ENCODE measurements at regions not wholly inside any gene's neighbourhood (a gene's known extent, or its start where the extent isn't known, plus 50 kb on each side); places are given as distances from the start of the nearest gene placed in this dataset.
"Not testable (repeated sequence)": the region's sequence is repeated elsewhere in the genome, so short reads cannot be mapped to it uniquely, and the experiment has no call there.

GRCh38 chr12:131283191-131283861 is 329.6 kb downstream of the ADGRD1 start:
- no peaks in the 10 kb centered on the region for H3K27me3 ChIP-seq (ENCODE audit: insufficient read depth, low read length)

GRCh38 chr12:131283862-131284825 is 330.4 kb downstream of the ADGRD1 start:
- not testable (repeated sequence) for H3K36me3 ChIP-seq (ENCODE audit: insufficient read depth, low read depth, low read length); H3K27me3 ChIP-seq (ENCODE audit: insufficient read depth, low read length); H3K9ac ChIP-seq (ENCODE audit: low read depth, low read length); H3K4me1 ChIP-seq (ENCODE audit: insufficient read depth, low read length); H3K9me3 ChIP-seq (ENCODE audit: insufficient read depth, low read depth, low read length); H3K4me3 ChIP-seq (ENCODE audit: low read length); H3K27ac ChIP-seq (ENCODE audit: low read length)

More at GRCh38 chr12:131283191-131283861, 329.6 kb downstream of the ADGRD1 start:
- Histone ChIP-seq H3K9ac (ENCODE audit: low read depth, low read length) (no peak overlapping the region), H3K36me3 (ENCODE audit: insufficient read depth, low read depth, low read length) (no peaks in the 10 kb centered on the region), H3K27ac (ENCODE audit: low read length) (no peak overlapping the region), H3K4me1 (ENCODE audit: insufficient read depth, low read length) (no peaks in the 10 kb centered on the region), H3K4me3 (ENCODE audit: low read length) (no peak overlapping the region), H3K9me3 (ENCODE audit: insufficient read depth, low read depth, low read length) (no peaks in the 10 kb centered on the region)

- not testable (repeated sequence) for H3K9ac ChIP-seq (ENCODE audit: low read depth, low read length); H3K36me3 ChIP-seq (ENCODE audit: insufficient read depth, low read depth, low read length); H3K27ac ChIP-seq (ENCODE audit: low read length); H3K9me3 ChIP-seq (ENCODE audit: insufficient read depth, low read depth, low read length); H3K4me3 ChIP-seq (ENCODE audit: low read length); H3K4me1 ChIP-seq (ENCODE audit: insufficient read depth, low read length); H3K27me3 ChIP-seq (ENCODE audit: insufficient read depth, low read length)
These were observed 331.5 kb downstream of the ADGRD1 start for GRCh38 chr12:131284954-131285904.

GRCh38 chr12:131285905-131286295 is 332.2 kb downstream of the ADGRD1 start:
- not testable (repeated sequence) for H3K36me3 ChIP-seq (ENCODE audit: insufficient read depth, low read depth, low read length); H3K4me3 ChIP-seq (ENCODE audit: low read length); H3K9ac ChIP-seq (ENCODE audit: low read depth, low read length); H3K4me1 ChIP-seq (ENCODE audit: insufficient read depth, low read length); H3K27me3 ChIP-seq (ENCODE audit: insufficient read depth, low read length); H3K9me3 ChIP-seq (ENCODE audit: insufficient read depth, low read depth, low read length); H3K27ac ChIP-seq (ENCODE audit: low read length)

- H3K9me3 ChIP-seq (ENCODE audit: insufficient read depth, low read depth, low read length); H3K4me1 ChIP-seq (ENCODE audit: insufficient read depth, low read length); H3K9ac ChIP-seq (ENCODE audit: low read depth, low read length); H3K36me3 ChIP-seq (ENCODE audit: insufficient read depth, low read depth, low read length); H3K27ac ChIP-seq (ENCODE audit: low read length); H3K4me3 ChIP-seq (ENCODE audit: low read length); H3K27me3 ChIP-seq (ENCODE audit: insufficient read depth, low read length): not testable (repeated sequence)
These were observed 332.6 kb downstream of the ADGRD1 start for GRCh38 chr12:131286301-131286700.

GRCh38 chr12:131287015-131287937 is 333.6 kb downstream of the ADGRD1 start:
- H3K9ac ChIP-seq (ENCODE audit: low read depth, low read length): no peak overlapping the region
- H3K9me3 ChIP-seq (ENCODE audit: insufficient read depth, low read depth, low read length): no peaks in the 10 kb centered on the region
- H3K36me3 ChIP-seq (ENCODE audit: insufficient read depth, low read depth, low read length): no peaks in the 10 kb centered on the region
- no peaks in the 10 kb centered on the region for H3K27me3 ChIP-seq (ENCODE audit: insufficient read depth, low read length)
- no peaks in the 10 kb centered on the region for H3K4me1 ChIP-seq (ENCODE audit: insufficient read depth, low read length)
- H3K27ac ChIP-seq (ENCODE audit: low read length): no peak overlapping the region
- no peak overlapping the region for H3K4me3 ChIP-seq (ENCODE audit: low read length)

GRCh38 chr12:131287938-131288764 is 334.4 kb downstream of the ADGRD1 start:
- Histone ChIP-seq H3K27ac (ENCODE audit: low read length) (no peak overlapping the region), H3K27me3 (ENCODE audit: insufficient read depth, low read length) (no peaks in the 10 kb centered on the region), H3K4me1 (ENCODE audit: insufficient read depth, low read length) (no peaks in the 10 kb centered on the region), H3K9ac (ENCODE audit: low read depth, low read length) (no peak overlapping the region), H3K4me3 (ENCODE audit: low read length) (no peak overlapping the region), H3K9me3 (ENCODE audit: insufficient read depth, low read depth, low read length) (no peaks in the 10 kb centered on the region), H3K36me3 (ENCODE audit: insufficient read depth, low read depth, low read length) (no peaks in the 10 kb centered on the region)

GRCh38 chr12:131288765-131289695 is 335.3 kb downstream of the ADGRD1 start:
- H3K27me3 ChIP-seq (ENCODE audit: insufficient read depth, low read length); H3K9me3 ChIP-seq (ENCODE audit: insufficient read depth, low read depth, low read length); H3K4me1 ChIP-seq (ENCODE audit: insufficient read depth, low read length); H3K9ac ChIP-seq (ENCODE audit: low read depth, low read length); H3K36me3 ChIP-seq (ENCODE audit: insufficient read depth, low read depth, low read length); H3K4me3 ChIP-seq (ENCODE audit: low read length); H3K27ac ChIP-seq (ENCODE audit: low read length): not testable (repeated sequence)

- not testable (repeated sequence) for H3K9me3 ChIP-seq (ENCODE audit: insufficient read depth, low read depth, low read length); H3K27me3 ChIP-seq (ENCODE audit: insufficient read depth, low read length); H3K4me1 ChIP-seq (ENCODE audit: insufficient read depth, low read length); H3K36me3 ChIP-seq (ENCODE audit: insufficient read depth, low read depth, low read length); H3K27ac ChIP-seq (ENCODE audit: low read length); H3K9ac ChIP-seq (ENCODE audit: low read depth, low read length); H3K4me3 ChIP-seq (ENCODE audit: low read length)
These were observed 336.1 kb downstream of the ADGRD1 start for GRCh38 chr12:131289807-131290206.

All from iPS-20b (cell line).